H1 (cell line): ENCODE measurements at regions not wholly inside any gene's neighbourhood (a gene's known extent, or its start where the extent isn't known, plus 50 kb on each side); places are given as distances from the start of the nearest gene placed in this dataset.

Experiments
- CTCF ChIA-PET: fragments of 300-600 bp; sonication (Branson Sonifier 250); formaldehyde crosslinking; loops from one replicate; lab custom pipeline; 2021; ENCODE audit not compliant: partially characterized antibody; lab: Charles Lee
- POLR2A ChIA-PET: fragments of 300-600 bp; sonication (Branson Sonifier 250); formaldehyde crosslinking; loops from one replicate; lab custom pipeline; 2021; ENCODE audit warnings: inconsistent platforms; ENCODE audit not compliant: partially characterized antibody; lab: Charles Lee
- DNase-seq, 2 experiments: peaks; one replicate each; pipeline versions ENCODE4 v3.0.0 to v3.0.0-alpha.2; 2010 to 2022; ENCODE audit warnings: low spot score in 2 of 2, low read depth in 1 of 2, mixed read lengths in 1 of 2
- FAIRE-seq: peaks from 2 replicates; lab custom pipeline; 2011; peaks lifted over from hg19 to GRCh38; lab: Jason Lieb, UNC
- H2AFZ ChIP-seq: 2 replicates; pipeline ENCODE4 v1.8.1; 2012; ENCODE audit warnings: low read length, inconsistent platforms
- H2AK5ac ChIP-seq: 2 replicates; pipeline ENCODE4 v1.6.1; 2013; ENCODE audit warnings: low read depth, low read length
- H2BK120ac ChIP-seq: replicated peaks from 2 replicates; pipeline ENCODE3; 2013; ENCODE audit warnings: low read depth, low read length, inconsistent platforms
- H2BK12ac ChIP-seq: 2 replicates; pipeline ENCODE4 v1.6.1; 2013; ENCODE audit warnings: low read depth, low read length
- H2BK15ac ChIP-seq: 2 replicates; pipeline ENCODE4 v1.6.1; 2013; ENCODE audit warnings: low read length
- H2BK20ac ChIP-seq: 2 replicates; pipeline ENCODE4 v1.6.1; 2013; ENCODE audit warnings: low read length
- H2BK5ac ChIP-seq: 2 replicates; pipeline ENCODE4 v1.6.1; 2013; ENCODE audit warnings: low read depth, low read length
- H3K14ac ChIP-seq: 2 replicates; pipeline ENCODE4 v1.6.1; 2013; ENCODE audit warnings: inconsistent platforms; ENCODE audit not compliant: insufficient read length
- H3K18ac ChIP-seq: 2 replicates; pipeline ENCODE4 v1.6.1; 2013; ENCODE audit warnings: low read length; ENCODE audit errors: extremely low read depth
- H3K23ac ChIP-seq: 2 replicates; pipeline ENCODE4 v1.6.1; 2013; ENCODE audit warnings: inconsistent platforms; ENCODE audit not compliant: insufficient read length
- H3K23me2 ChIP-seq: 2 replicates; pipeline ENCODE4 v1.6.1; 2013; ENCODE audit warnings: low read depth, low read length
- H3K27ac ChIP-seq: 2 replicates; pipeline ENCODE4 v1.6.1; 2011; ENCODE audit warnings: low read depth, low read length, inconsistent platforms
- H3K27me3 ChIP-seq, 4 experiments: replicated peaks in 1 of 4; 1 replicate in 1 of 4; 2 replicates in 3 of 4; pipeline versions ENCODE4 v1.6.1 to v1.8.1; 2011 to 2013; ENCODE audit warnings: low read length in 3 of 4, mild to moderate bottlenecking in 3 of 4, inconsistent platforms in 2 of 4, mixed read lengths in 2 of 4, moderate library complexity in 1 of 4; ENCODE audit not compliant: control insufficient read depth in 3 of 4, insufficient read depth in 3 of 4; ENCODE audit errors: extremely low read depth in 1 of 4
- H3K36me3 ChIP-seq, 4 experiments: 2 replicates each; pipeline versions ENCODE4 v1.6.1 to v1.8.1; 2011 to 2013; ENCODE audit warnings: mild to moderate bottlenecking in 4 of 4, low read length in 3 of 4, moderate library complexity in 2 of 4, control low read depth in 1 of 4, inconsistent platforms in 1 of 4; ENCODE audit not compliant: insufficient read depth in 4 of 4, control insufficient read depth in 2 of 4
- H3K4ac ChIP-seq: replicated peaks from 2 replicates; pipeline ENCODE3; 2013; ENCODE audit warnings: low read length, low read depth, mixed read lengths, inconsistent platforms; ENCODE audit not compliant: insufficient read length
- H3K4me1 ChIP-seq, 4 experiments: replicated peaks in 1 of 4; 1 replicate in 1 of 4; 2 replicates in 3 of 4; pipeline versions ENCODE4 v1.6.1 to v1.8.1; 2011 to 2013; ENCODE audit warnings: low read length in 3 of 4, inconsistent platforms in 2 of 4, mixed read lengths in 1 of 4; ENCODE audit not compliant: insufficient read depth in 4 of 4, control insufficient read depth in 3 of 4
- H3K4me2 ChIP-seq, 2 experiments: 2 replicates each; pipeline versions ENCODE4 v1.6.1 to v1.8.1; 2011 to 2013; ENCODE audit warnings: low read depth in 2 of 2, low read length in 2 of 2, control low read depth in 1 of 2, inconsistent platforms in 1 of 2, mild to moderate bottlenecking in 1 of 2; ENCODE audit not compliant: insufficient read depth in 1 of 2
- H3K4me3 ChIP-seq, 4 experiments: fragments of 200-600, 300-600 bp in 1 of 4; sonication (generic), shearing (Covaris generic), sonication (Bioruptor Twin) in 1 of 4; 2 replicates each; pipeline versions ENCODE4 v1.5.1 to v1.8.1; 2011 to 2016; ENCODE audit warnings: low read length in 4 of 4, low read depth in 3 of 4, control low read depth in 2 of 4, inconsistent platforms in 2 of 4, mild to moderate bottlenecking in 2 of 4, mixed read lengths in 1 of 4, moderate library complexity in 1 of 4; ENCODE audit not compliant: insufficient read depth in 2 of 4; ENCODE audit errors: extremely low read depth in 1 of 4
- H3K56ac ChIP-seq: replicated peaks from 2 replicates; pipeline ENCODE3; 2013; ENCODE audit warnings: low read depth, mild to moderate bottlenecking, mixed read lengths, low read length, inconsistent platforms; ENCODE audit not compliant: insufficient read length
- H3K79me1 ChIP-seq: 2 replicates; pipeline ENCODE4 v1.6.1; 2013; ENCODE audit warnings: low read depth, low read length, control low read depth
- H3K79me2 ChIP-seq, 2 experiments: 2 replicates each; pipeline versions ENCODE4 v1.6.1 to v1.8.1; 2012 to 2013; ENCODE audit warnings: low read length in 2 of 2, mild to moderate bottlenecking in 2 of 2, inconsistent platforms in 1 of 2; ENCODE audit not compliant: insufficient read depth in 2 of 2, control insufficient read depth in 1 of 2
- H3K9ac ChIP-seq, 4 experiments: replicated peaks in 1 of 4; 1 replicate in 1 of 4; 2 replicates in 3 of 4; pipeline versions ENCODE4 v1.6.1 to v1.8.1; 2011 to 2013; ENCODE audit warnings: low read depth in 3 of 4, low read length in 3 of 4, control low read depth in 2 of 4, mild to moderate bottlenecking in 2 of 4, moderate library complexity in 2 of 4, inconsistent platforms in 1 of 4; ENCODE audit errors: extremely low read depth in 1 of 4
- H3K9me3 ChIP-seq, 2 experiments: 2 replicates each; pipeline versions ENCODE4 v1.6.1 to v1.8.1; 2012 to 2013; ENCODE audit warnings: mild to moderate bottlenecking in 2 of 2, moderate library complexity in 2 of 2, control low read depth in 1 of 2, inconsistent platforms in 1 of 2, low read depth in 1 of 2, low read length in 1 of 2, mixed read lengths in 1 of 2; ENCODE audit not compliant: insufficient read depth in 2 of 2
- H4K20me1 ChIP-seq, 2 experiments: replicated peaks in 1 of 2; 2 replicates each; pipeline versions ENCODE3 to v1.8.1; 2011 to 2013; ENCODE audit warnings: inconsistent platforms in 2 of 2, low read length in 2 of 2, mild to moderate bottlenecking in 1 of 2; ENCODE audit not compliant: insufficient read depth in 2 of 2, control insufficient read depth in 1 of 2
- H4K5ac ChIP-seq: 2 replicates; pipeline ENCODE4 v1.6.1; 2013; ENCODE audit warnings: low read length, low read depth, mixed read lengths, inconsistent platforms; ENCODE audit not compliant: insufficient read length
- H4K8ac ChIP-seq: 2 replicates; pipeline ENCODE4 v1.8.0; 2013; ENCODE audit warnings: mild to moderate bottlenecking, moderate library complexity, low read length, inconsistent platforms; ENCODE audit not compliant: insufficient read depth; ENCODE audit errors: extremely low read depth
- H4K91ac ChIP-seq: replicated peaks from 2 replicates; pipeline ENCODE3; 2013; ENCODE audit warnings: low read length, mixed read lengths, inconsistent platforms; ENCODE audit not compliant: insufficient read length
- HDAC2 ChIP-seq, 2 experiments: fragments of 300-600 bp in 1 of 2; sonication (generic) in 1 of 2; IDR thresholded peaks; 2 replicates each; pipeline ENCODE4 v1.6.1; 2011 to 2012; ENCODE audit warnings: low read depth in 2 of 2, low read length in 2 of 2, mild to moderate bottlenecking in 2 of 2, moderate library complexity in 2 of 2, borderline replicate concordance in 1 of 2, inconsistent platforms in 1 of 2
- JUND ChIP-seq: IDR thresholded peaks from 2 replicates; pipeline ENCODE4 v1.6.1; 2011; ENCODE audit warnings: mild to moderate bottlenecking, improper control_type of control experiment, low read length
- NRF1 ChIP-seq: IDR thresholded peaks from 2 replicates; pipeline ENCODE4 v1.6.1; 2011; ENCODE audit warnings: mild to moderate bottlenecking, low read depth, low read length, improper control_type of control experiment
- RAD21 ChIP-seq, 2 experiments: IDR thresholded peaks in 1 of 2; conservative IDR thresholded peaks in 1 of 2; 2 replicates each; pipeline ENCODE4 v1.6.1; 2011; ENCODE audit warnings: low read depth in 2 of 2, low read length in 2 of 2, improper control_type of control experiment in 1 of 2, inconsistent platforms in 1 of 2, mild to moderate bottlenecking in 1 of 2, moderate library complexity in 1 of 2
- USF2 ChIP-seq: IDR thresholded peaks from 2 replicates; pipeline ENCODE4 v1.6.1; 2011; ENCODE audit warnings: low read length, improper control_type of control experiment
- TF ChIP-seq, protein P1 (sequence below): IDR thresholded peaks from 2 replicates; pipeline ENCODE4 v1.6.1; 2012; ENCODE audit warnings: inconsistent platforms

DNA sequence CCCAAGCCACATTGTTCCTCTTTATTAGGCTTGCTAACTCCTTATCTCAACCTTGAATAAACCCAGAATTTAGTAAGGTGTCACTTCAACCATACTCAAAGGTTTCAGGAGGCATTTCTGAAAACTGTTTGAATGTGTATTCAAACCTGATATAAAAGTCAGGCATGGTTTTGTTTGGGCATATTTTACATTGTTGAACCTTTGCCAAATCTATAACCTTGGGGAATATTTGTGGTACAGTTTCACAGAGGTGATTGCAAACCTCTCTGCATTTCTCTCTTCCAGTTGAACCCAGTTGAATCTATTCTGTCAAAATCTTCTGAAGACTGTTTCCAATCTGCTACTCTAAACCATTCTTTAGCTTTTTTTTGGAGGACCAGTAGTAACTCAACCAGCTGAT lies 409.0 kb downstream of the TECRL start:
- no peak overlapping the region for H3K23ac ChIP-seq
- H4K5ac ChIP-seq: no peak overlapping the region
- no peaks in the 10 kb centered on the region for H3K23me2 ChIP-seq
- POLR2A ChIA-PET: no interaction called here
- H3K79me1 ChIP-seq: no peaks in the 10 kb centered on the region
- H3K18ac ChIP-seq: no peak overlapping the region
- no peak overlapping the region for H3K9ac ChIP-seq
- H3K4me3 ChIP-seq: no peak overlapping the region
- H2BK20ac ChIP-seq: no peak overlapping the region
- H2BK120ac ChIP-seq: no peak overlapping the region
- no peaks in the 10 kb centered on the region for H3K36me3 ChIP-seq
- H3K14ac ChIP-seq: no peak overlapping the region
- no peak overlapping the region for H2BK5ac ChIP-seq
- no peak overlapping the region for H2BK15ac ChIP-seq
- no peak overlapping the region for H2AK5ac ChIP-seq
- DNase-seq (no peak), FAIRE-seq (no peak)
- no peak overlapping the region for H3K27ac ChIP-seq
- H2AFZ ChIP-seq: no peak overlapping the region
- no peak overlapping the region for H4K8ac ChIP-seq
- no peak overlapping the region for H2BK12ac ChIP-seq
- TF ChIP-seq NRF1 (no peak), HDAC2 (IDR thresholded peaks at IDR 0.05; ENCODE audit: borderline replicate concordance in 1 of 2, low read depth in 2 of 2, low read length in 2 of 2) (no peak), JUND (no peak), RAD21 (IDR thresholded peaks at IDR 0.05 in 1 of 2, conservative IDR thresholded peaks at IDR 0.05 in 1 of 2; ENCODE audit: low read depth in 2 of 2, low read length in 2 of 2) (no peak), USF2 (no peak)
- TF ChIP-seq, protein P1, sequence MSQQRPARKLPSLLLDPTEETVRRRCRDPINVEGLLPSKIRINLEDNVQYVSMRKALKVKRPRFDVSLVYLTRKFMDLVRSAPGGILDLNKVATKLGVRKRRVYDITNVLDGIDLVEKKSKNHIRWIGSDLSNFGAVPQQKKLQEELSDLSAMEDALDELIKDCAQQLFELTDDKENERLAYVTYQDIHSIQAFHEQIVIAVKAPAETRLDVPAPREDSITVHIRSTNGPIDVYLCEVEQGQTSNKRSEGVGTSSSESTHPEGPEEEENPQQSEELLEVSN: no peak
- H4K91ac ChIP-seq: no peak overlapping the region
- no peaks in the 10 kb centered on the region for H4K20me1 ChIP-seq
- H3K9me3 ChIP-seq: no peaks in the 10 kb centered on the region
- no peak overlapping the region for H3K4ac ChIP-seq
- H3K27me3 ChIP-seq: no peaks in the 10 kb centered on the region
- no peak overlapping the region for H3K4me2 ChIP-seq
- no peaks in the 10 kb centered on the region for H3K4me1 ChIP-seq
- H3K79me2 ChIP-seq: no peaks in the 10 kb centered on the region
- CTCF ChIA-PET: no interaction called here
- H3K56ac ChIP-seq: no peak overlapping the region
